Endometrium (tissue), 2 donors: ENCODE measurements at regions not wholly inside any gene's neighbourhood (a gene's known extent, or its start where the extent isn't known, plus 50 kb on each side); places are given as distances from the start of the nearest gene placed in this dataset.

Experiments
- FAIRE-seq: peaks from 2 replicates; lab custom pipeline; 2012; peaks lifted over from hg19 to GRCh38; lab: Jason Lieb, UNC
- donor health status: control.
- donor health status: control.

DNA sequence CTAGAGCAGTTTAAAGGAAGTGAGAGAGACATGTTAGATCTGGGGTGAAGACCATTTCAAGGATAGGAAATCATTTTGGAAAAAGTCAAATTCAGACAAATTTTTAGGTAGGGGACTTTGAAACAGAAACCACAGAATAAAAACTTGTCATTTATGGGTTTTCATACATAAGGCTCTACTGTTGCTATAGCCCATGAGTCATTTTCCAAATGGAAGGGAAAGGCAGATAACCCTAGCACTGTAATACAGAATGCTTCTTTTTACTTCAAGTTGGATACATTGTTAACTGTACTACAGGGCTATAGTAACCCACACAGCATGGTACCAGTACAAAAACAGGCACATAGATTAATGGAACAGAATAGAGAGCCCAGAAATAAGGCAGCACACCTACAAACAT, 455.4 kb downstream of the EBF1 start:
- FAIRE-seq, result no peak

DNA sequence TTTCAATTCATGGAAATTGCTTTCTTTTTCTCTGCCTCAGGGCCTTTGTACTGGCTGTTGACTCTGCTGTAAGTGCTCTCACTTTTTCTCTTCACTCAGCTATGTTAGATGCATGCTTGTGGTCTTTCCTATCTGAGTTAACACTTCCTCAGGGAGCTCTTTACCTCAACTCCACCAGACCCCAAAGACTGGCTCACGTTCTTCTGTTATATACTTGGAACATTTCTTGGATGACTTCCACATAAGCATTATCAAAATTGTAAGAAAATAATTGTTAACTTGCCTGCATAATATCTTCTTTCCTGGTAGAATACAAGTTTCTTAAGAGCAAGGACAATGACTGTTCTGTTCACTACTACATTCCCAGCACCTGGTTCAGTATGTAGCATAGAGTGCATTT, 455.9 kb downstream of the EBF1 start:
- FAIRE-seq, result no peak

DNA sequence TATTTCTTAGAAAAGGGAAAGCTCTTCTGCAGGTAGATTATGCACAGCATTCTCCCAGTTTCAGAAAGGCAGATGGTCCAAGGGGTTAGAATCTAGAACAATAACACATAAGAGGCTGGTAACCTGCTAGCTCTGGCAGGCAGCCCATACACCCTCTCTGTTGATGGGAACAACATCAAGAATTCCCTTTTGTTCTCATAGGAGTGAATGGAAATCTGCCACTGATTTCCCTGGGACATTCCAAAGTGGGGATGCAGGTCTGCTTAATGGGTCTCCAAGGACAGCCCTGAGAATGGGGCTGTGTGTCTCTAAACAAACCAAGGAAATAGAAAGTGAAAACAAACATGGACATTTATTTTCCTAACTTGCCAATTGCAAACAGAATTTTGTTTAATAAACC, 456.8 kb downstream of the EBF1 start:
- no peak for FAIRE-seq

DNA sequence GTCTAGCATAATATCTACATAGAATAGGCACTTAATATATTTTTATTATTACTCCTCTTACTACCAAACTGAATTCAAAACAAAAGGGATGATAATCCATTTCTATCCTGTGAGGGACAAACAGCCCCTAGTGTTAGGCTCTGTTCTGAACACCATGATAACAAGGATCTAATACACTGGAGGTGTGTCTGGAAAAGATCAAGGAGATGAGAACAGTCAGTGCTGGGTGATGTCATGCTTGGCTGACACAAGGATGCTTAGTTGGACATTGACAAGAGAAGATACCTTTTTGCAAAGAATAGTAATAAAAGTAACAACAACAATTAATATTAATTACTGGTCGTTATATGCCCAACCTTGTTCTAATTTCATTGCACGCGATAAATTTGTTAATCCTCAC, 458.7 kb downstream of the EBF1 start:
- no peak for FAIRE-seq

DNA sequence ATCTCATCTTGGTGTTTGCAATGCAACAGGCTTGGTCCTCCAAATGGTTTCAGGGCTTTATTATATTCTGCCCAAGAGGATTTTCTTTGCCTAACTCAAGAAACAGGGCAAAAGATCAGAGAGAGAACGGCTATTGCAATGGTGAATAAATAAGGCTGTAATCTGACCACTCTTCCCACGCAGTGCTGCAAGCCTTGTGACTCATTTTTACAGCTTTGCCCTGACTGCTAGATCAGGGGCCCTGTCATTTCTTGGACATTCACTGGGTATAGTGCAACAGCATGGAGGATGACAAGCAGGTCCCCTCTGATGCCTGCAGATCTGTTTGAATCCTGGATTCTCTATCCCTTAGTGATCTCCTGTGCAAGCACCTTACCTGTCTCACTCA, 459.1 kb downstream of the EBF1 start:
- no peak for FAIRE-seq

DNA sequence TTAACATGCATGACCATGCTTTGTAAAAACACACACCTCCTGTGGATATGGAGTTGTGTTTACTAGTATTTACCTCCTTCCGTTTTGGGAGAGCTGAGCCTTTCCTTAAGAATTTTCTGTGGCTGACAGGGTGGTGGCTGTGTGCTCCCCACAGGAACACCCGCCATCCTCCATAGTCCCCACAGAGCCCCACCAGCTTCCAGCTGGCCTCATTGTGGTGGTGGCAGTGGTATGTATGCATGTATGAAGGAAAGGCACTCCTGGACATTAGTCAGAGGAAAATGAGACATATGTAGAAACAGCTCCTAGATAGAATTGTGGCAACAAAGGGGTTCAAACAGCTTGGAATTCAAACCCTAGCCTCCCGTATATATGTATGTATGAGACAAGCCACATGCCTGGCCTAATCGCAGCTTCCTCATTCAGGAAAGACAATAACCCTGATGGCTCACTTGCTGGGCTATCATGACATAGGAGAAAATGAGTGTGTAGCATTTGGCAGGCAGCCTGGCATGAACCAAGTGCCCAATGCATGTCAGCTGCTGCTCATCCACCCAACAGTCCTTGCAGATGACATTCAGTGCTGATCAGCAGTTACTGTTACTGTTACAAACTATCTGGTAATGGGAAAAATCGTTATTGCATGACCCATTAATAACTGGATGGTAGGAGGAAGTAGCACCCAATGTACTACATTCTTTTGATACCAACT, 459.7 kb downstream of the EBF1 start:
- no peak for FAIRE-seq

DNA sequence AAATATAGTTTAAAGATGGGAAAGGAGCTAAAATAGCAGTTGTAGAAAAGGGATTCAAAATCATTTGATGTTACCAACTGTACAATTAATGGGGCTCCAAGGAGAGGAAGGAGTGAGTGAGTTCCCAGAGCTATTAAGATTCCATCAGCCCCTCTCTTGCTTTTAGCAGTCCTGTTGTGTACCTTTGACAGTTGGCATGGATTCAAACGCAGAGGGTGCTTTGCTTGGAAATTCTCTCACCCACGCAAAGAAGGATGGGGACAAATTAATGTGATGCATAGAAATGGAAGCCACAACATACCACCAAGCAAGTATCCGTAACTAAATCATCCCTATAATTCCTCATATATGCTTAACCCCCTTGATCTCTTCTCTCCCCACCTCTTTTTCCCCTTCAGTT, 461.3 kb downstream of the EBF1 start:
- FAIRE-seq, result no peak

DNA sequence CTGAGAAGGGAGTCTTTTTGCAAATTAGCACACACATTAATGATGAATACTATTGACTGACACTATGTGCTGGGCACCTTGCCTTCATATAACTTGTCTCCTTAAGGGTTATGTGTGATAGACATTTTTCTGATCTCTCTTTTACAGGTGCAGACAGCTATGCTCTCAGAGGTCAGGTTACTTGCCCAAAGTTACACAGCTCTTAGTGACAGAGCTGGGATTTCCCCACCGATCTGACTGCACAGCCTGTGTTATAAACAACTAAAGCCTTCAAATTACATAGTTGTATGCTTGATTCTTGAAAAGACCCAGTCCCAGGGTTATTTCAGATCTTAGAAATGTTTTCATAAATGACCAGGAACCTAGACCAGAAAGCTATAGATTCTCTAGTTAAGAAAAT, 462.7 kb downstream of the EBF1 start:
- FAIRE-seq, result no peak

DNA sequence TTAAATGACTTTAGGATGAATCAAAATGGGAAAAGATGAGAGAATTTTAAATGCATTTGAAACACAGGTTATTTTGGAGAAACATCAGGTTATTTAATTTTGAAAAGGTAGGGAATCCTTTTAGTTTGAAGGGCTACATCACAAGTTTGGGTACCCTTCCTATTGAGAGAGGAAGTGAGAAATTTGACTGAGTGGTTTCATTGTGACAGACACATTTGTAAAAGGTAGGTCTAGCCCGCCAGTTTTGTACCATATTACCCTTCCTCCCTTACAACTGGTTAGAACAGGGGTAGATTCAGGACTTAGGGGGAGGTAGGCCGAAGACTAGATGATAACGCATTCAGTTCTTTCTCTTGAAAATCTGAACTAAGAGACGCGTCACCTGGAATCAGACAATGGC, 464.2 kb downstream of the EBF1 start:
- FAIRE-seq, result no peak

DNA sequence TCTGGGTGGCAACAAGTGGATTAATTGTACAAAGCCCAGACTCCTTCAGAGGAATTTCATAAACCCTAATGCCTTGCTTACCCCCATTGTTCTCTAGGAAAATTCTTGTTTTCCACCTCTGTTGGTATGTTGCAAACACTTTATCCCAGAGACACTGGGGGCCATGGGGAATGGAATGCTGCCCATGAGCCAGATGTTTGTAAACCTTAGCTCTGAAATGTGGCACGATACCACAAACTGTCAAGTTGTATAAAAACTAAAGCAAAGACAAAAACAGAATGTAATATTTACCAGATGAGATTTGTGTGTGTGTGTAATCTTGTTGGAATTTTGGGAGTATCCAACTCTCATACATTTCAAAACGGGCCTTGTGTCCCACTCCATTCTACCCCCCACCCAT, 465.0 kb downstream of the EBF1 start:
- no peak for FAIRE-seq

DNA sequence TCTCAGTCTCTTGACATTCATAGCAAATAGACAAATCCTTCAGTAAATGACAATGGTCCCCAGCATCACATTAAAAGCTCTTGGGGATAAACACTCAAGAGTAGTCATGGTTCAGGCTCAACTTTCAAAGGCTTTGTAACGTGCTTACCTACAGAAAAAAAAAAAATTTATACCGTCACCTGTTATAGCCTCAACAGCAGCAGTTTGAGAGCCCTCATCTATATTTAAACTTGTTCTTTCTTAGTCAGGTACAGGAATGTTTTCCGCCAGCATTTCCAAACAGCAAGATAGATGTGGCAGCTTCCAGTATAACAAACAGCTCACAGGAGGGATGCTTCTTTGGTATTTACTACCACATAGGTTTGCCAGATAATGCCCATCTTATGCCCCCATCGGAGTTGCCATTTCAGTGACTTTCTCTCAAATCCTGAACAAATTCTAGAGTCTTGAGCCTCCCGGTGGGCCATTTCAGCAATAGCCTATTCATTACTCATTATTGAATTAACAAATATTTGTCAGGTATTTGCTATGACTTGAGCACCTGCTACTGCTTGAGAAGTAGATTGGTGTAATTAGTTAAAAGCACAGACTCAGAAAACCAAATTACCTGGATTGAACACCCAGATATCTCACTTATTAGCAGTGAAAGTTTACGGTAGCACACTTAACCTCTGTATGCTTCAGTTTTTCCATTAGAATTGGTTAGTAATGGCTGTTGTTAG, 470.0 kb downstream of the EBF1 start:
- FAIRE-seq, result no peak

DNA sequence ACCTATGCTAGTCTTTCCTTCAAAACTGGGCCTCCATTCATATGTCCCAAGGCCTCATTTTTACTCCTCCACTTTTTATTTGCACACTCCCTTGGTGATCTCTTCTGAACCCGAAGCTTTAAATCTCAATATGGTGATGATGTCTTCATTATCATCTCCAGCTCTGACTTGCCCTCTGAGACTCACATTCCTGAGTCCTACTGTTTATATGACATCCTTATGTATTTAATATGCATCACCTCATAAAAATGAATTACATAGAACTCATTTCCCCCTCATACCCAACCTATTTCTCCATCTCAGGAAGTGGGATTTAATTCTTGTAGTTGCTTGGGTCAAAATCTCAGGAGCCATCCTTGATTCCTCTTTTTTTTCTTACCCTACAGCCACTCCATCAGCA, 473.0 kb downstream of the EBF1 start:
- FAIRE-seq, result no peak

DNA sequence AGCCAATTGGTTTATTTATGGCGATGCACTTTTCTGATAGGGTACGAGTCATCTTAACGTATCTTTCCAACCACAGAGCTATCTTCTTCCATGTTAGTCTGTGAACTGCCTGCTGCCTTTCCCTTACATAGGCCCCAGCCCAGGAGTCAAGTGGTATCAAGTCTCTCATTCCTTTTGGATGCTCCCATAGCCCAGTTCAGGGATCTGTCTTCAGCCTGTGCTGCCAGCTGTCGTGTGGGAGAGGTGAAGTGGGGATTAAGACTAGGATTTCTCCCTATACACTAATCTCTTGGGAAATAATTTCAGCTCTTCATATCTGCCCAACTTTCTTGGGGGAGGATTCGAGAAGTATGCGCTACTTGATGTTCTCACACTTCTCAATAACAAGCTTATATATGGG, 475.7 kb downstream of the EBF1 start:
- FAIRE-seq, result no peak

DNA sequence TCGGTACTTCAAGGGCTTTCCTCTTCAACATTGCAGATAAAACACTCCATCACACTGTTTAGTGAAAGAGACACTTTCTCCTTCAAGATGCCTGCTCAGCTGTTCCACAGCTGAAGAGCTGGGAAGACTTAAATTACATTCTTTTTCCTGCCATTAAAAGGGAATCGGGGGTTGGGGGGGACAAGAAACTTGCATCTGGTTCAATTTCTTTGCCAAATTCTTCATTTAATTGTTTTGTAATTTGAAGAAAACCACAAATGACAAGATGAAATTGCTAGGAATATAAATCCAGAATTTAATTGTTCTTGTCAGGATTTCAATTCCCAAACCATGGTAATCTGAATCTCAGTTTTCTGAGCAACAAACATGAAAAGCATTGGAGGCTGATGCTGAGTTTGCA, 478.3 kb downstream of the EBF1 start:
- peak; percentile 99 for FAIRE-seq

DNA sequence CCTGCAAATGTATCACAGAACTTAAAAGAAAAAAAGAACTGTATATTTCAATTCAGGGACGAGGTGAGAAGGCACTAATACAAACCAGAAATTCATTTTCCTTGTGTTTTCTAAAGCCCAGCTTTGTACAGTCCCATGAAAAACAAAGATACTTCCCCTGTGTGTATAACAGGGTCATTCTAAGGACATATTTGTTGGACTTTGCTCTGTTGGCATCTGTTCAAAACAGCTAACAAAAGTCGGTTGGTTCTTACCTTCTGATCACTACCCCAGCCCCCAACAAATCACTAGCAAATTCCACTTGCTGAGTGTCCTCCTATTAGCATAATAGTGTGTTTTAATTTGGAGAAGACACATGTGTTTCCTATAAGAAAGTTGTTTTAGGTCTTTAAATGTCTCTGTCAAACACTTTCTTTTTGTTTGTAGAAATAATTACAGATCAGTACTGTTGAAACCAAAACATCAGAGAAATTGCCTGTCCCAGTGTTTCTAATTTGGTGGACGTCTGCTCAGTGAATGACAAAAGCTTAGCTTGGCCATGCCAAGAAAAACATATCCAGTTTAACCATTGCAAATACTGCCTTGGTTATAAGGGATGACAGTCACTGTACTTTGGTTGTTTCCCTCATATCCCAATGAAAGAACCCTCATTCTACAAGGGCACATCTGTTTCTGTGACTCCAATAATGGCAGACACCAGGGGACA, 480.5 kb downstream of the EBF1 start:
- FAIRE-seq, result peak; percentile 94

DNA sequence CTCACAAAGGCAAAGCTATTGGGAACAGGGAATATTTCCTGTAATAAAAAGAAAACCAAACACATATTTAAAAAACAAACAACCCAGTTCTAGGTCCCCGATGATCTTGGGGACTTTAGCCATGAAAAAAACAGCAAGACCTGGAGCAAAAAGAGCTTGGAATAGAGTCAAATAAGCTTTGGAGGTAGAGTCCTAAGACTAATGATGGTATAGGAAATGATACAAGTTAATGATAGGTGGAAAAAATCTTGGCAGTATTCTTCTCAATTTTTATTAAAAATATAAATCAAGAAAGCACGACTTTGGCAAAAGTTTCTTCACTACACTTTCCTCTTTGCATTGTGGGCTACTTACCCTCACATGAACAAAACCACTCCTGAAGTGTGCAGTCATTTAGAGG, 481.5 kb downstream of the EBF1 start:
- no peak for FAIRE-seq

DNA sequence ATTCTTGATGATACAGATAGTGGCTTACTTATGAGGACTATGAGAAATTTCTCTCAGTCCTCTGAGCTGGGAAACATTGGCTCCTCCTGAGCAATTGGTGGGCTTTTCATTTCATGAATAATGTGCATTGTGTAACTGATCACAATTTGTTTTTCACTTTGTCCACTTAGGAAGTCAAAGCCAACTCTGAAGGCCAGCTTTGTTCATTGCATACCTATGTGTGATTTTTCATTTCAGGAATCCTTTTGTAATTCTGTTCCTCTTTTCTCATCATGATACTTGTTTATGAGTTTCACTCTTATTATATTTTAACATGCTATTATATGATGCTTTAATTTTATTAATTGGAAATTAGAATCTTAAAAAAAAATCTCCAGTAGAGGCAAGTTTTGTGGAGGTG, 483.0 kb downstream of the EBF1 start:
- no peak for FAIRE-seq

DNA sequence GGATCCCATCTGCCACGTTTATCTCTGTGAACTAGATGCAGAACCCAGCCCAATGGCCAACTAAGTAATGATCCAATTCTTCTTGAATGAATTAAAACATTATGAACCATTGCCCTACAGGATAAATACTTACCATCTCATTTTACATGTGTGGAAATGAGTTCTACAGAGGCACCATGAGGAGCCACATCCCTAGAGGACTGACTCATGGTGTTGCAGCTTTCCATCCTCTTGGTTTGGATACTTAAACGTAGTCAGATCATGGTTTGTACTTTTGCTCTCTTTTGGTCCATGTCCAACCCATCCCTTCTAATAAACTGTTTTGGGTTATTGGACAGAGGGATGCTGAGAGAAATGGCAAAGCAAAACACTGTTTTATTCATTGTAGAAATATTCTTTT, 484.8 kb downstream of the EBF1 start:
- FAIRE-seq, result no peak

DNA sequence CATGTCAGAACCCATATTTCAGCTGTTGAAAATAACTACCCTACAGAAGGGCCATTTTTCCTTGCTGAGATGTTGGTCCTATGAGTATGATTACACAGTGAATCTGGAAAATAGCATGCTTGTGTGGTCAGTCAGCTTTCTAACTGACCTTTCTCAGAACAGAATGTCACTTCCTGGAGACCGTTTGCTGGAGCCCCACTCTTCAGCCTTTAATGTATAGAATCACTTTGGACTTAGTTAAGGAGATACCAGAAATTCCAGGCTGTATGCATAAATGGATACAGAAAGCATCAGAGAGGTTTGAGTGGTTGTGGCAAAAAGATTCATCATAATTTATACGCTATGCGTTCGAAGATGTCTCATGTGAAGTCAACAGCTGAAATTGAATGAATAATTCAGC, 488.1 kb downstream of the EBF1 start:
- FAIRE-seq, result no peak

DNA sequence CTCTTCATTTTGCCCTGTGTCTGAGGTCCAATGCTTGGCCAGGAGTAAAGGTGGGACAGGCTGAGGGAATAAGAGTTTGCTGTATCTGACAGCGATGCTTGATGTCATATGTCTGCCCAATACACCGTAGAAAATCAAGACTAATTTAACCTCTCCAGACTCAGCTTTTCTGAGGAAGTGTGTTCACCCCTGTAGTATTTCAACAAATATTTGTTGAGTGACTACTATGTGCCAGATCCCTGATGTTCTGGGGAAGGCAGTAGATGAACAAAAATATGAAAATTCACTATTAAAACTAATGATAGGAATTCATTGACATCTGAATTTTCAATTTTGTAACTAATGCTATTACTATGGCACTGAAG, 489.7 kb downstream of the EBF1 start:
- FAIRE-seq, result no peak

DNA sequence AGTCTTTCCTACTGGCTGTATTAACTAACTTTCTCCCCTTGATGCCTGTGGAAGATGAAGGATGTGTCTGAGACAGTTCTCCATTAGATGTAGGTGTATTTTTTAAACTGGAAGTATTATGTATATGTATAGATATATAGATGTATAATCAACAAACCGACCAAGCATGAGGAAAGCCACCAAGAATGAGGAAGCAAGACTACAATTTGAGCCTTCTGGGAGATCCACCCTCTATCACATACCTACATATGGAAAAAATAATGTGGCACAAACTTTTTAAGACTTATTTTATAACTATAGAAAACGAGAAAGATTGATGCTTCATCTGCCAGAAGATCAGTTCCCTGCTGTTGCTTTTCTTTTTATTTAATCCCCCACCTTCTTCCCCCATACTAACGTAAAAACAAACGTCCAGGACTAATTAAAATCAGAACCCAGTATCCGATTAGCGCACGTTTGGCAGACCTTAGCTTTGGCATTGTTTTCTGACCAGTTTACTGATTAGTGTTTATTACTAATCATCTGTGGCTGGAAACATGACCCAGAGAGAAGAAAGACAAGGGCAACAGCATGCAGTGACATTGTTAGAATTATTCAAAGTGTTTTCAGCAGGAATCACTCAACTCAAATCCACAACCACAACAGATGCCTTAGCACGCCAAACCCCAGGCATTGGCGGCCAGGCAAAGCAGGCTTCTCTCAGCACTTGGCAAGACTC, 490.2 kb downstream of the EBF1 start:
- FAIRE-seq, result no peak

DNA sequence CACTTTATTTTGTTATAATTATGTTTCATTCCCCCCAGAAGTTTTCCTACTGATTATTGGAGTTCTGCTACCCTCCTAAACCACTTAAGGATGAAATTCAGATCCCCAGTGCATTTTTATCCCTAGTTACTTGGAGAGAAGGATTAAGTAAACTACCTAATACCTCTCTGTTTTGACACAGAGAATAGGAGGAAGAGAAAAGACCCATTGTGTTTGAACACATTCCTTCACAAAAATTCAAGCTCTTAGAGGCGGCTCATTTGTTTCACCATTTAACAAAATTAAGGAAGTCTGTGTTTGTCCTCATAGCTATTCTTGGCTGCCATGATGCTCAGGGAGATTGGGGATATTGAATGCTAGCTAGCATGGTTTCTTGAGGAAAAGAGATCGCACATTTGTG, 492.6 kb downstream of the EBF1 start:
- no peak for FAIRE-seq

DNA sequence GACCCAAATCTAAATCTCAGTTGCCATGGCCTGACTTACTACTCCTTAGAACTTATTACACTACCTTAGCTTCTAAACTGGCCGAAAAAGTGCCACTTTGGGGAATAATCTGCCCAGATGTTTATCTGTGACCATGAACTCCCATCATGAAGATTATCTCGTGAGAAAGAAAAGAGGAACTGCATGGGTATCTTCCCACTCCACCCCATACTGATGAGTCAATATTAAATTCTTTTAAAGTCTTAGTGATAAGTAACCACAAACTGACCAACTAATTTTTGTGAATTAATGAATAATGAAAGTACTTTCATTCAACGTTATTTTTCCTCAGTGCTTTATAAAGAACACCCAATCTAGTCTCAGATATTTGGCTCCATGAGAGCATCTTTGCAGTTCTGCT, 493.5 kb downstream of the EBF1 start:
- FAIRE-seq, result no peak
